ENCODE measurements at regions not wholly inside any gene's neighbourhood (a gene's known extent, or its start where the extent isn't known, plus 50 kb on each side); places are given as distances from the start of the nearest gene placed in this dataset.

- TF ChIP-seq, protein P1, sequence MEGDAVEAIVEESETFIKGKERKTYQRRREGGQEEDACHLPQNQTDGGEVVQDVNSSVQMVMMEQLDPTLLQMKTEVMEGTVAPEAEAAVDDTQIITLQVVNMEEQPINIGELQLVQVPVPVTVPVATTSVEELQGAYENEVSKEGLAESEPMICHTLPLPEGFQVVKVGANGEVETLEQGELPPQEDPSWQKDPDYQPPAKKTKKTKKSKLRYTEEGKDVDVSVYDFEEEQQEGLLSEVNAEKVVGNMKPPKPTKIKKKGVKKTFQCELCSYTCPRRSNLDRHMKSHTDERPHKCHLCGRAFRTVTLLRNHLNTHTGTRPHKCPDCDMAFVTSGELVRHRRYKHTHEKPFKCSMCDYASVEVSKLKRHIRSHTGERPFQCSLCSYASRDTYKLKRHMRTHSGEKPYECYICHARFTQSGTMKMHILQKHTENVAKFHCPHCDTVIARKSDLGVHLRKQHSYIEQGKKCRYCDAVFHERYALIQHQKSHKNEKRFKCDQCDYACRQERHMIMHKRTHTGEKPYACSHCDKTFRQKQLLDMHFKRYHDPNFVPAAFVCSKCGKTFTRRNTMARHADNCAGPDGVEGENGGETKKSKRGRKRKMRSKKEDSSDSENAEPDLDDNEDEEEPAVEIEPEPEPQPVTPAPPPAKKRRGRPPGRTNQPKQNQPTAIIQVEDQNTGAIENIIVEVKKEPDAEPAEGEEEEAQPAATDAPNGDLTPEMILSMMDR (IDR thresholded peaks at IDR 0.05): no peak
These were observed 542.7 kb downstream of the TLL1 start for GRCh38 chr4:166415749-166416148.

DNA sequence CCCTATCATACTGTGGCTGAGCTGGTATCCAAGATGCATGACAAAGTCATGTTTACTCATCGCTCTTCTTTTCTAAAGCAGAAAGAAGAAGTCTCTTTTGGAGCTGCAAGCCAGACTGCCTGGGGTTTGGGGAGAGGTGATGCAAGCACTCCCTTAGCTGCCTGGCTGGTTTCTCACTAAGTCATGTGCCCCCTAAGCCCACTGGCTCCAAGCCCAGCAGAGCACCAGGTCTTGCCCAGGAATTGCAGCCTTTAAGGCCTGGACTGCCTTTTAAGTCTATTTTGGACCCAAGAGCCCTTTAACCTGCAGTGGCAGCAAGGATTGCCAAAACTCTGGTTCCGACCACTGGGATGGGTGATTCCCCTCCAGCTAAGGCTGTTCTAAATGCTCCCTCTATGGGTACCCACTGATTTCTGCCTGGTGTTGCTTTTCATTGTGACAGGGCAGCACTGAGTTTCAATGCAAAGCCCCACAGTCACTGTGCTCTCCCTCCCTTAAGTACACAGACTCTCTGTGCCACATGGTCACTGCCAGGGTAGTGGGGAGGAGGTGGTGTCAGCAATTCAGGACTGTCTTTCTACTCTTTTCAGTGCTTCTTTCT is 548.6 kb downstream of the TLL1 start:
- TF ChIP-seq, protein P1 (IDR thresholded peaks at IDR 0.05): no peak

GRCh38 chr4:166422475-166422874 is 549.4 kb downstream of the TLL1 start:
- TF ChIP-seq, protein P1 (IDR thresholded peaks at IDR 0.05): no peak

- TF ChIP-seq, protein P1 (IDR thresholded peaks at IDR 0.05): no peak
These were observed 553.3 kb downstream of the TLL1 start for GRCh38 chr4:166426300-166426863.

DNA sequence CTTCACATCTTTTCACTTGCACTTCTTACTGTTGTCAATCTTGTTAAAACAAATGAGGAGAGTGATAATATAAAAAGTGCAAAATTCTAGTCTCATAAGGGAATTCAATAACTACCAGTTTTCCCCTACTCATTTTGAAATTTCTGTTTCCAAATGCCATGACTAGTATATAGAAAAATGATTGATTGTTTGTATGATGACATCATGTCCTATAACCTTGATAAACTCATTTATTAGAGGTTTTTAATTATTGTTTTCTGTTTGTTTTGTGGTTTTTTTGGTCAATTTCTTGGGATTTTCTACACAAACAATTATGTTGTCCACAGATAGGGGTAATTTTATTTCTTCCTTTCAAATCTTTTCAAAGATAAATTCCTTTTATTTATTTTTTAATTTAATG is 559.1 kb downstream of the TLL1 start:
- TF ChIP-seq, protein P1 (IDR thresholded peaks at IDR 0.05): no peak

DNA sequence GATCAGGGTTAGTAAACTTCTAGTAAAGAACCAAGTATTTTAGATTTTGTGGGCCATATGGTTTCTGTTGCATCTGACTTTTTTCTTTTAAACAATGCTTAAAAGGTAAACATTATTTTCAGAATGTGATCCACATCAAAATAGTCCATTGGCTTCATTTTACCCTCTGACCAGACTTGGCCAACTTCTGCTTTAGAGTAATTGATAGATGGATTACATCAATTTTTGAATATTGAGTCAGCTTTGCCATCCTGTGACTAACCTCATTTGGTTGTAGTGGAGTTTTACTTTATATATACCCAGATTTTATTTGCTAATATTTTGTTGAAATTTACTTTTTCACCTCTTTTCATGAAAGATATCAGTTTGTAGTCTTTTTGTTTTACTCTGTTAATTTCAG is 559.8 kb downstream of the TLL1 start:
- TF ChIP-seq, protein P1 (IDR thresholded peaks at IDR 0.05): no peak

GRCh38 chr4:166435449-166435848 is 562.4 kb downstream of the TLL1 start:
- TF ChIP-seq, protein P1 (IDR thresholded peaks at IDR 0.05): no peak

GRCh38 chr4:166458756-166459155 is 585.7 kb downstream of the TLL1 start:
- TF ChIP-seq, protein P1 (IDR thresholded peaks at IDR 0.05): no peak

Data from LNCAP (cell line).